ENCODE measurements at regions not wholly inside any gene's neighbourhood (a gene's known extent, or its start where the extent isn't known, plus 50 kb on each side); places are given as distances from the start of the nearest gene placed in this dataset.

DNA sequence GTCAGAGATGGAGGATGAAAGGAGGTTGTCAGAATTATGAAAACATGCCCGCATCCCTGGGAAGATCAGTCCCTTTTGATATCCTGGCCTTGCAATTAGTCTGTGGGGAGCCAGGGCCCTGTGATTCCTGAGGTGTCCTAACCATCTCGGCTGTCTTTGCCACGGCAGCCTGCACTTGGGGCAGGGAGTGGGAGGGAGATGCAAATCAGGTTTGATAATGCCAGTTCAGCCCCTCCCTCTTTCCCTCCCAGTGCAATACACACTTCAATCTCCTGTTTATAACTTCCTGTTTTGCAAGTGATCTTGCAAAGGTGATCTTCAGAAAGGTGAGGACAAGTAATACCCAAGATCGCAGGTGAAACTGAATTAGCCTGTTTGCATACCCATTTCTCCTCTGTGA is 114.0 kb upstream of the ALDH1B1 start:
- Histone ChIP-seq H3K9me2 (replicated peaks; ENCODE audit: insufficient read depth, low read length) (no peaks in the 10 kb centered on the region), H3F3A (ENCODE audit: insufficient read depth) (no peaks in the 10 kb centered on the region), H4K20me1 (ENCODE audit: low read depth, low read length) (no peaks in the 10 kb centered on the region), H3K4me2 (ENCODE audit: low read depth, low read length, poor library complexity, severe bottlenecking) (no peak overlapping the region), H3K4me3 (ENCODE audit: insufficient read depth, low read length, poor library complexity, severe bottlenecking) (no peak overlapping the region), H3K9me3 (ENCODE audit: insufficient read depth, low read length) (no peaks in the 10 kb centered on the region), H3K27ac (ENCODE audit: low read depth, low read length) (no peak overlapping the region), H3K9ac (ENCODE audit: low read length) (no peak overlapping the region), H3K27me3 (ENCODE audit: low read length) (no peaks in the 10 kb centered on the region; the same call in 1 of the 2 replicates), H2AFZ (ENCODE audit: low read depth, low read length, severe bottlenecking) (no peak overlapping the region), H3K36me3 (ENCODE audit: low read length) (no peaks in the 10 kb centered on the region), H3K79me2 (ENCODE audit: insufficient read depth, low read length) (no peaks in the 10 kb centered on the region)
- no peak for TF ChIP-seq EZH2phosphoT487 (conservative IDR thresholded peaks at IDR 0.05; ENCODE audit: low read length)

- no peak overlapping the region for H3K4me2 ChIP-seq (ENCODE audit: low read depth, low read length, poor library complexity, severe bottlenecking)
- no peak for TF ChIP-seq CTCF (IDR thresholded peaks at IDR 0.05; ENCODE audit: insufficient read depth, low read length, poor library complexity, severe bottlenecking)
- no peaks in the 10 kb centered on the region for H3K36me3 ChIP-seq (ENCODE audit: low read length)
- no peaks in the 10 kb centered on the region for H3K9me3 ChIP-seq (ENCODE audit: insufficient read depth, low read length)
- H3K79me2 ChIP-seq (ENCODE audit: insufficient read depth, low read length) = no peaks in the 10 kb centered on the region
- no peak overlapping the region for H2AFZ ChIP-seq (ENCODE audit: low read depth, low read length, severe bottlenecking)
- H3K9me2 ChIP-seq (replicated peaks; ENCODE audit: insufficient read depth, low read length) = no peaks in the 10 kb centered on the region
- H3K27me3 ChIP-seq (ENCODE audit: low read length) = no peaks in the 10 kb centered on the region; the same call in 1 of the 2 replicates
- no peaks in the 10 kb centered on the region for H4K20me1 ChIP-seq (ENCODE audit: low read depth, low read length)
- H3K4me3 ChIP-seq (ENCODE audit: insufficient read depth, low read length, poor library complexity, severe bottlenecking) = no peak overlapping the region
- no peak overlapping the region for H3K9ac ChIP-seq (ENCODE audit: low read length)
- H3F3A ChIP-seq (ENCODE audit: insufficient read depth) = no peaks in the 10 kb centered on the region
- no peak overlapping the region for H3K27ac ChIP-seq (ENCODE audit: low read depth, low read length)
Observed at GRCh38 chr9:38277601-38278200, 114.8 kb upstream of the ALDH1B1 start.

- no peak overlapping the region for H3K4me3 ChIP-seq (ENCODE audit: insufficient read depth, low read length, poor library complexity, severe bottlenecking)
- no peak overlapping the region for H3K4me2 ChIP-seq (ENCODE audit: low read depth, low read length, poor library complexity, severe bottlenecking)
- no peaks in the 10 kb centered on the region for H3K9me3 ChIP-seq (ENCODE audit: insufficient read depth, low read length)
- H3K27me3 ChIP-seq (ENCODE audit: low read length) = no peaks in the 10 kb centered on the region; the same call in 1 of the 2 replicates
- no peak overlapping the region for H3K27ac ChIP-seq (ENCODE audit: low read depth, low read length)
- TF ChIP-seq EZH2phosphoT487 (conservative IDR thresholded peaks at IDR 0.05; ENCODE audit: low read length) = no peak
- no peak for TF ChIP-seq CTCF (IDR thresholded peaks at IDR 0.05; ENCODE audit: insufficient read depth, low read length, poor library complexity, severe bottlenecking)
- no peak overlapping the region for H3K9ac ChIP-seq (ENCODE audit: low read length)
- no peaks in the 10 kb centered on the region for H4K20me1 ChIP-seq (ENCODE audit: low read depth, low read length)
- H2AFZ ChIP-seq (ENCODE audit: low read depth, low read length, severe bottlenecking) = no peak overlapping the region
- no peaks in the 10 kb centered on the region for H3K79me2 ChIP-seq (ENCODE audit: insufficient read depth, low read length)
- no peaks in the 10 kb centered on the region for H3K9me2 ChIP-seq (replicated peaks; ENCODE audit: insufficient read depth, low read length)
- no peaks in the 10 kb centered on the region for H3K36me3 ChIP-seq (ENCODE audit: low read length)
- H3F3A ChIP-seq (ENCODE audit: insufficient read depth) = no peaks in the 10 kb centered on the region
Observed at GRCh38 chr9:38276771-38277439, 115.6 kb upstream of the ALDH1B1 start.

GRCh38 chr9:38274800-38275199 is 117.7 kb upstream of the ALDH1B1 start:
- H3K36me3 ChIP-seq (ENCODE audit: low read length) = no peaks in the 10 kb centered on the region
- no peaks in the 10 kb centered on the region for H4K20me1 ChIP-seq (ENCODE audit: low read depth, low read length)
- H2AFZ ChIP-seq (ENCODE audit: low read depth, low read length, severe bottlenecking) = no peak overlapping the region
- H3K27ac ChIP-seq (ENCODE audit: low read depth, low read length) = no peak overlapping the region
- H3K9me3 ChIP-seq (ENCODE audit: insufficient read depth, low read length) = no peaks in the 10 kb centered on the region
- no peak overlapping the region for H3K4me2 ChIP-seq (ENCODE audit: low read depth, low read length, poor library complexity, severe bottlenecking)
- H3F3A ChIP-seq (ENCODE audit: insufficient read depth) = no peaks in the 10 kb centered on the region
- no peak overlapping the region for H3K9ac ChIP-seq (ENCODE audit: low read length)
- H3K9me2 ChIP-seq (replicated peaks; ENCODE audit: insufficient read depth, low read length) = no peaks in the 10 kb centered on the region
- no peak overlapping the region for H3K4me3 ChIP-seq (ENCODE audit: insufficient read depth, low read length, poor library complexity, severe bottlenecking)
- no peaks in the 10 kb centered on the region; the same call in 1 of the 2 replicates for H3K27me3 ChIP-seq (ENCODE audit: low read length)
- H3K79me2 ChIP-seq (ENCODE audit: insufficient read depth, low read length) = no peaks in the 10 kb centered on the region
- TF ChIP-seq CTCF (IDR thresholded peaks at IDR 0.05; ENCODE audit: insufficient read depth, low read length, poor library complexity, severe bottlenecking) (no peak), EZH2phosphoT487 (conservative IDR thresholded peaks at IDR 0.05; ENCODE audit: low read length) (no peak)

Data from SU-DHL-6 (cell line).